GM12872 (cell line): ENCODE measurements at regions not wholly inside any gene's neighbourhood (a gene's known extent, or its start where the extent isn't known, plus 50 kb on each side); places are given as distances from the start of the nearest gene placed in this dataset.

Experiments used
- TF ChIP-seq, protein P1 (sequence below): IDR thresholded peaks from 3 replicates; pipeline ENCODE4 v1.5.1; 2011; ENCODE audit warnings: low read depth, mild to moderate bottlenecking, low read length, moderate library complexity; ENCODE audit not compliant: insufficient read depth

DNA sequence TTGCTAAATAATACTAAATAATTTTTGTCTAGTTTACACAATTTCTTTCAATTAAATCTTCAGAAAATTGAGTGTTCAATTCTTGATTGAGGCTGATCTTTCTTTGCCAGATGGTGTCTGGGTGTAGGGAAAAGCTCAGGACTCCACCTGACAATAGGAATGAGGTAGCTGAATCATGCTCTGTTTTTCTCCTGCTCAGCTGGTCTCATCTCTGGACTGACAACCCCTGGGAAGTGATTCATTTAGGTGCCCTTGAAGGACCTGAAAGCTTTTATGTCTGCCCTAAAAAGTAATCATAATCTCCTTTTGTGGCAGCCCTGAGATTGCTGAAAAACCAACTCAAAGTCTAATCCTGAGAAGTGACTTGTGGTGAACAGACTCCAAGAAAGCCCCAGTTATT lies 255.4 kb downstream of the ETNK1 start:
- TF ChIP-seq, protein P1, sequence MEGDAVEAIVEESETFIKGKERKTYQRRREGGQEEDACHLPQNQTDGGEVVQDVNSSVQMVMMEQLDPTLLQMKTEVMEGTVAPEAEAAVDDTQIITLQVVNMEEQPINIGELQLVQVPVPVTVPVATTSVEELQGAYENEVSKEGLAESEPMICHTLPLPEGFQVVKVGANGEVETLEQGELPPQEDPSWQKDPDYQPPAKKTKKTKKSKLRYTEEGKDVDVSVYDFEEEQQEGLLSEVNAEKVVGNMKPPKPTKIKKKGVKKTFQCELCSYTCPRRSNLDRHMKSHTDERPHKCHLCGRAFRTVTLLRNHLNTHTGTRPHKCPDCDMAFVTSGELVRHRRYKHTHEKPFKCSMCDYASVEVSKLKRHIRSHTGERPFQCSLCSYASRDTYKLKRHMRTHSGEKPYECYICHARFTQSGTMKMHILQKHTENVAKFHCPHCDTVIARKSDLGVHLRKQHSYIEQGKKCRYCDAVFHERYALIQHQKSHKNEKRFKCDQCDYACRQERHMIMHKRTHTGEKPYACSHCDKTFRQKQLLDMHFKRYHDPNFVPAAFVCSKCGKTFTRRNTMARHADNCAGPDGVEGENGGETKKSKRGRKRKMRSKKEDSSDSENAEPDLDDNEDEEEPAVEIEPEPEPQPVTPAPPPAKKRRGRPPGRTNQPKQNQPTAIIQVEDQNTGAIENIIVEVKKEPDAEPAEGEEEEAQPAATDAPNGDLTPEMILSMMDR = no peak

DNA sequence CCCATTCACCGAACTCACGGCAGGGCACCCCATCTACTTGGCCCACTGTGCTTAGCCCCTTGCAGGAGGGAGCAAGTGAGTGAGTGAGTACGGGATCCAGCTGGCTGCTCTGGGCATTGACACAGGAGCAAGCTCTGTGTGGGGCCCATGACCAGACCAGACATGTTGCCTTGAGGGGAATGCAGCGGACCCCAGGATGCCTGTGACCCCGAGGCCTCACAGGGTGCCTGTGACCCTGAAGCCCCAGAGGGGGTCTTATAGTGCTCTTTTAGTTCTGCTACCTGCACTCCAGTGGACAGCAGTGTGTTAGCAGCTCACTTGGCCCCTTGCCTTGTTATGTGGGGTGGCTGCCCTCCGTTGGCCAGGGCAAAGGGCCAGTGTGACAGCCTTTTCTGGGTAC lies 255.8 kb downstream of the ETNK1 start:
- TF ChIP-seq, protein P1 = no peak

DNA sequence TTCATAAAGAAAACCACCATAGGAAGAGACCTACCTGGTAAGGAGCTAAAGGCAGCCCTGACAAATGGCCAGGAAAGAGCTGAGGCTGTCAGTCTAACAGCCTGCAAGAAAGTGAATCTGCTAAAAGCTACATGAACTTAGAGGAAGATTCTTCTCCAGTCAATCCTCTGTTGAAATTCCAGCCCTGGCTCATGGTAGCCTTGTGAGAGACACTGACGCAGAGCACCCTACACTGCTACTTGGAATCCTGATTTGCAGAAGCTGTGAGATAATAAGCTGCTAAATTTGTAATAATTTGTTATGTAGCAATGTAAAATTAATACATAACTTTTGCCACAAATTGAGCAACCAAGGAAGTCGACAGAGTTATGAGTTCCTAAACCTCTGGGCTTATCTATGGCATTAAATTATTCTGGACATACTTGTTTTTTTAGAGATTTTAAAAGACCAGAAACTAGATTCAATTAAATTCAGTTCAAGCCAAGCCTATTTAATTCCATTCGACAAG lies 257.0 kb downstream of the ETNK1 start:
- TF ChIP-seq, protein P1 = no peak

DNA sequence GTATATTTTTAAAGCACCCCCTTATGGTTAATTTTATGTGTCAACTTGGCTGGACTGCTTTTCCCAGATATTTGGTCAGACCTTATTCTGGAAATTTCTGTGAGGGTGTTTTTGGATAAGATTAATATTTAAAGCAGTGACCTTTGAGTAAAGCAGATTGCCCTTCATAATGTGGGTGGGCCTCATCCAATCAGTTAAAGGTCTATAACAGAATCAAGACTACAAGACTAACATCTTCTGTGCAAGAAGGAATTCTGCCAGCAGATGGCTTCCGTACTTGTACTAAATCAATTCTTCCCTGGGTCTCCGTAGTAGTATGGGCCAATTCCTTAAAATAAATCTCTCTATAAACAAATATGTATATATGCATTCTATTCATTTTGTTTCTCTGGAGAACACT lies 257.6 kb downstream of the ETNK1 start:
- TF ChIP-seq, protein P1 = no peak

DNA sequence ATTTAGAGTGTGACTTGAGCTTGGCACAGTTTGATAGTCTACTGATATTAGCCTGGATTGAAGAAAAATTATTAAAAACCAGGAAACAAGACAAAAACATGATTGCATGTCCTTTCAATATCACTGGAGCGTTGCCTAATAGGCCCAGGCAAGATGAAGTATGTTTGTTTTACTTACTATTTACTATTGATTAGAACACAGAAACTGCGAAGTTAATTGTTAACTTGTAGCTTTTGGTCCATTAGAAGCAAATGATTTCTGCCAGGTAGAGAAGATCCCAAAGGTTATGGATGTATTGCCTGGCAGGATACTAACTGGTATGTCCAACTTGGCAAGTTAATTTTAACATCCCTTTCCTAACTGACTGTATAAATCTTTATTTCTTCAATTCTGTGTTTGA lies 268.9 kb downstream of the ETNK1 start:
- TF ChIP-seq, protein P1 = no peak

DNA sequence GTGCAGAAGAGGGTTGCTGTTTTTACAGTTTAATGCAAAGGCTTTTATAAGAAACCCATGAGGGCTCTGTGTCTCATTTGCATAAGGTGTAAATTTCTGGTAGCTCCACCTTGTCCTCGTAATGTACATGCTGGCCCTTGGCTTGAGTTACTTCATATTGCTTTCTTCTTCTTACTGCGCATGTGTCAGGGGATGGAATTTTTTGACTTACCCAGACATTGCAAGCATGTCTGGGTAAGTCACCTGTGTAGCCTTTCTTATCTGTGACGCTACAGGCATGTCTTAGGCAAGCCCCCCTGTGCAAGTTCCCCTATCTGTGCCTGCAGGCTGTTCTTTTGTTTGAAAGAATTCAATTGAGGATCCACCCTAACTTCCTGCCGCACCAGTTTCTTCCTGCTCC lies 274.2 kb downstream of the ETNK1 start:
- TF ChIP-seq, protein P1 = no peak

DNA sequence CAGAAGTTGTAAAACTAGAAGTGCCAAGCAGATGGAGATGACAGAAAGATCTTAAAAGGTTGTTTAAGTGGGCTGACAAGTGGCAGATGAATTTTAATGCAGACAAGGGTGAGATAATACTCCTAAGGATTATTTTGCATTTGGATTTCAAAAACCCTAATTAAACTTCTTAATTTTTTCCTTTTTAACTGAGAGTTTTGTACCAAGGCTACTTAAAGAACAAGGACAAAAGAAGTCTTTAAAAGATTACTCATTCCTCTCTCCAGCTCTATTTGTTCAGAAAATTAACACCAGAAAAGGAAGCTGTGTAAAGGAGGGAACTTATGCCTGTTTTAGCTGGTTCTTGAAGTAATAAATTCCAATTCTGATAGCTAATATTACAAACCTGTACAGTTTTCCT lies 275.4 kb downstream of the ETNK1 start:
- TF ChIP-seq, protein P1 = no peak

DNA sequence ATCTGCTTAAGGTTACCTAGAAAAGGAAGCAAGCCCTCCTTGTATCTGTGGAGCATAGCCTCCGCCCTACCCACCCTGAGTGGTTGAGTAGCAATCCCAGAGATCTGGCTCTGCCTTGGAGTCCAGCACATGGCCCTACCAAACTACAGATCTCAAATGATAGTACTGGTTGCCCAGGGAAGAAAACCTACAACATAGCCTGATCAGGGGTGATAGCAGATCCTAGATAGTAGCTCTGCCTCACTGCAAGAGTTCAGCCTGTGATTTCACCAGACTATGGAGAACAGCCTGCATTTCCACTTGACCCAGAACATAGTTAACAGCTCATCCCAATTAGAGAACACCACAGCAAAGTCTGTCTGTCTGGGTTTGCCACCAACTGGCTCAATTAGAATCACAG lies 279.5 kb downstream of the ETNK1 start:
- TF ChIP-seq, protein P1 = no peak
